ENCODE measurements at regions not wholly inside any gene's neighbourhood (a gene's known extent, or its start where the extent isn't known, plus 50 kb on each side); places are given as distances from the start of the nearest gene placed in this dataset.

DNA sequence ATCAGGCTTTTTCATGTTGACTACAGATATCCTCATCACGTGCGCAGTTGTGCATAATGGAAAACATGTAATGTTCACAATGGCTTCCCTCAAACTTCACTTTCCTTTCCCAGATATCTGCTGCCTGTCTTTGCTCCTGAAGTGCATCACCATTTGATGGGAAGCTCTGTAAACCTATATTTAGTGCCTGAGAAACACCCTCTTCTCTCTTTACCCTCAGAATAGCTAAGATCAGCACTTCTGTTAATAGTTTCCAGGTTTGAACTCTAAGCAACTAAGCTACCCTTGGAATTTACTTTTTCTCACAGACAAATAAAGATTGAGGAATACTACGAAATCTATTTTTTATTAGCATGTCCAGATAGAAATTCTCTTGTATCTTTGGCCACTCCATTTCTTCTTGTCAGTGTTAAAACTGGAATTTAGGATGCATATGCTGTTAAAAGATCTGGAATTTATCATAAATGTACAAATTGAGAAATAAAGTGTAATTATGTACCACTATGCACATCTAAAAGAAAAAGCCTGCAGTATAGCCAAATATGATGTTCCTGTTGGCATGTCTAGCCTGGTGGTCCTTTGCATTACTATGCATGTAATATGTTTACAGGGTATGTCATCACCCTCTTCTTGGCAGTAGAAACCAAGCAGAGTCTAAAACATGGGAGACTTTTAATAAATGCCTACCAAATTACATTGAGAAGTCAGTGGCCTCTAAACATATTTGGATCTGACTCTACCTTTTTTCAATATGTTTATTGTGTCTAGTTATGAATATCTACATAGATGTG lies 278.7 kb downstream of the FIGN start:
- DNase-seq = no peak

GRCh38 chr2:163455815-163456214 lies 280.0 kb downstream of the FIGN start:
- DNase-seq = no peak

GRCh38 chr2:163453920-163454319 lies 281.9 kb downstream of the FIGN start:
- no peak for DNase-seq

GRCh38 chr2:163441603-163442002 lies 294.2 kb downstream of the FIGN start:
- DNase-seq = no peak

GRCh38 chr2:163436963-163437362 lies 298.8 kb downstream of the FIGN start:
- DNase-seq = no peak

DNA sequence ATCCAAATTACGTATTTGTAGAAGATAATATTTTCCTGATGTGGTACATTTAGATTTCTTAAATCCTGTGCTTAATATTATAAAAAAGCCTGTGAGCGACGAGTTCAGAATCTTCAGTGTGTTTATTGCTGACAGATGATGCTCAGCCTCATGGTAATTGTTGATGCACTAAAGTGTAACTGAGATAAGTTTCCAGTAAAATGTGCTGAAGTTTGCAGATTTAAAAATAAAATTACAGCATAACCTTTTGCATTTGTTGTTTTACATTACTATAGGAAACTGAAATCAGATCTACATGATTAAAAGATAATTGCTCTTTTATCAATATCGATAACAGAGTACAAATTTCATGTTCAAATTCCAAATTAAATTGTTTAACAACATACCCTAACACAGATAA lies 307.6 kb downstream of the FIGN start:
- DNase-seq = no peak

DNA sequence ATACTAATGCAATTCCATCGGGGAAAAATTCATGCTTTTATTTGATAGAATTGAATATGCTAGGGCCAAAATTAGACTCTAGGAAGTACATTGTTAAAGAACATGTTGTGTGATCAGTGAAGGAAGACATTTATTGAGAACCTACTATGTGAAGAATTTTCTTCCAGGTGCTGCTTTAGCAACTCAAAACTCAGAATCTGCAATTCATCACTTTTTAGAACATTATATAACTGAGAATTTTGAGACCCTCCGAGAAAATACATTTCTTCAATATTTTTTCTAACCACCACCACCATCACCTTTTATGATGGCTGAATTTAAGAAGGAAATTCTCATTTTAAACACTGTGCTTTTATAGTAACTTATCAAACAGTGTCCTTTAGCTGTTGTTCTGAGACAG lies 315.2 kb downstream of the FIGN start:
- no peak for DNase-seq

DNA sequence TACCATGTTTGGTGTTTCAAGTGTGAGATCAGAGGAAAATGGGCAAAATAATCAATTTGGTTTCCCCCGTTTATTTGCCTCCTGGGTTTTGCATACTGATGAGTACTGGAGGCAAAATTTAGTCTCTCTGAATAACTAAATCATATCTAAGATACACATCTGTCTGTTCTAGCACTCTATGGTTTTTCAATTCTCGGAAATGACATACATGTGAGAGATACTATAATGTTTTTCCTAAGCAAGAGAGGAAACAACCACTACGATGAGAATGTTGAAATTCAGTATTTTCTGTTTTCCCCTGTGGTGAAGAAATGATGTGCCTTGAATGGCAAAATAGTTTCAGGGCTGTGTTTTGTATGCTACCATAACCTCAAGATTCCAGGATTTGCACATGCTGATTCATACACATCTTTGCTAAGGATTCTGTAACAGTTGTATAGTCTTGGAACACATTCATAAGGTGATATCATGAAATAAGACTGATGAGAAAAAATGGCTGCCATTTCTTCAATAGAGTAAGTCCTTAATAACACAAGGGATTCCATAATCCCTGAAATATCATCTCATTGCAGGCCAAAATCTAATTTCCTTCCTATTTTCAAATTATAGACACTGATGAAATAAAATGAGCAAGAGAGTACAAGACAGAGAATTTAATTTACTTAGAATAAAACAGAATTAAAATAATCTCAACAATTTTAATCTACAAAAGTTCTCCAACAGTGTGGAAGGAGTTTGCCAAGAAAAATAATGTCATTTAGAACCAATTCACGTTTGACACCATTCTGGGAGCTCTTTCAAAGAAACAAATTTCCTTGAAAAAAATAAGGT lies 316.6 kb downstream of the FIGN start:
- no peak for DNase-seq

DNA sequence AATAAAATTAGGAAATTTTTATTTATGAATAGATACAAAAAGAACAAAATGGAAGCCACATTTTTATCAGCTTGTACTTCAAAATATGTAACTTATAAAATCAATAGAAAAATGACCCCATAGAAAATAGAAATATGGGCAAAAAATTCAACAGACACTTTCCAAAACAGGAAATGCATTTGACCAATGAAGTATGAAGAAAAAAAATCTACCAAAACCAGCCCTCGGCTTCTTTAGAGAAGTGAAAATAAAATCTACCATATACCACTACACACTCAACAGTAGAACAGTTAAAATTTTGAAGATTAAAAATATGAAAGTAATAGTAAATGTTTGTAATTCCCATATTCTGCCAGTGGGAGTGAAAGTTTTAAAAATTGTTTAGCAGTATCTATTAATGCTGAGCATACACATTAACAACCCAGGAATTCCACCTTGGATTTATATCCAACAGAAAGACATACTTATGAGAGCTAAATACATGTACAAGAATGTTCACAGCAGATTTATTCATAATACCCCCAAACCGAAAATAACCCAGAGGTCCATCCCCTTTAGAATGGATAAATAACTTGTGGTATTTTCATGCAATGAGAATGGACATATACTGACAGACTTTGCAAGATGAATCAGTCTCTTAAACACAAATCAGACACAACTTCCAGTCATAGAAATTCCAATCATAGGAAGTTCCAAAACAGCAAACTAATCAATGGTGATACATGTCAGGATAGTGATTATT lies 318.0 kb downstream of the FIGN start:
- no peak for DNase-seq

- no peak for DNase-seq
Measured at GRCh38 chr2:163414121-163414520, 321.7 kb downstream of the FIGN start.

GRCh38 chr2:163407296-163407695 lies 328.5 kb downstream of the FIGN start:
- DNase-seq = no peak

- DNase-seq = no peak
Measured at GRCh38 chr2:163405298-163405697, 330.5 kb downstream of the FIGN start.

DNA sequence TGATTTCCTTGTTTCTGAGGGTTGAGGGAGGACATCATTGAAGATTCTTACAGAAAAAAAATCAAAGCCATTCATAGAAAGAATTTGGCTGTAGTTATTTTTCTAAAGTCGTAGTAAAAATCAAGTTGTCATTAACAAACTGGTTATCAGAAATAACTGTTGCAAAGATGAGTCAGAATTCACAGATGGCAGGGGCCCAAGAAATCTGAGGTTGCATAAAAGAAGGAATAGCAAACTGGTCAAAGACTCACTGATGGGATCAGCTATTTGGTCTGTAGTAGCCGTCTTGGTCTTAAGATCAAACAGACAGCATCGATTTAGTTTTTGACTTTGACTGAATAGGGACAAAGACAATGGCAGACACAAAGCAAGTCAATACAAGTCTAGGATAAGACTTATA lies 334.3 kb downstream of the FIGN start:
- DNase-seq = no peak

GRCh38 chr2:163397451-163397850 lies 338.4 kb downstream of the FIGN start:
- DNase-seq = no peak

DNA sequence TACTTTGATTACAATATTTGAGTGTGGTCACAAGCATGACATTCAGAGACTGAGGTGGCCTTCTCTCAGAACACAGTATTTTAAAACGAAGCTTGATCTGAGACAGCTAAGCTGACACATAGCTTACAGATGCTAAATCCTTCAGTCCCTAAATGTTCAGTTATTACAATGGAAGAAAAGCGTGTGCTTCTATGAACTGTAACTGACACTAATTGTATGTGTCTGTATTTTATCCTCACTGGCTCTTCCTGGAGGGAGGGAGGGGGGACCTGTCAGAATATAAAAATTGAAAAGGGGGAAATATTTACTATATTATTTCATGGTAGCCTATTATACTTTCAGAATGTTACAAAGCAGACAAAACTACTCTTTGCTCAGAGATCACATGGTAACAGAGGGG lies 340.2 kb downstream of the FIGN start:
- DNase-seq = no peak

- no peak for DNase-seq
Measured at GRCh38 chr2:163389838-163390237, 346.0 kb downstream of the FIGN start.

- no peak for DNase-seq
Measured at GRCh38 chr2:163375472-163375871, 360.3 kb downstream of the FIGN start.

- DNase-seq = no peak
Measured at GRCh38 chr2:163375070-163375469, 360.7 kb downstream of the FIGN start.

GRCh38 chr2:163374282-163374681 lies 361.5 kb downstream of the FIGN start:
- DNase-seq = no peak

GRCh38 chr2:163373496-163373895 lies 362.3 kb downstream of the FIGN start:
- DNase-seq = no peak

DNA sequence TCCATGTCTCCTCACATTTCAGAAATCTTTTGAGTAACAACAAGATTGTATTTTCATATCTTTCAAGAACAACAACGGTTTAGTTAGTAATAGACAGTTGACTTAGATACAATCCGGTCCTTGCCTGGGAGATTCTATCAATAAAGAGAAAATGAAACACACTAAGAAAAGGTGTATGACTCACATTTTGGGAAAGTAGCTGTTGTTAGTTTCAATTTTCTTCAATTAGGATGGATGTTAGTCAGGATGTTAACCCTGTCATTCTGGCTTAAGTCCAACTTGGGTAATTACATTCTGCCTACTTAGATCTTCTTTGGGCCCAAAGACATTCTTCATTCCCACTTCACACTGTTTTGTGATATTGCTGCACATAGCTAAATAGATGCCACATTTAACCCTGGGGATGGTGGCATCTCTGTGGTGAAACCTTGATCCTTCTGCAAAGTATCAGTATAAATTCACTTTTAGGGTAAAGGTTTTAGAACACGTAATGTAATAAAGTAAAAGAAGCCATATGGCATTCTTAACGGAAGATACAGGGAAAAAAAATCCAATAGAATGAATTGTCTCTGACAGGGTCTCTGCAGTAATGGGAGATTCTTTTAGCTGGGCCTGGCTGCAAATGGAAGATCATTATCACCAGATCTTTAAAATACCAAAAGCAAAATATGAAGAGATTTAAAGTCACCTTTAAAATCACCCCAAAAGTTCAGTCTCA lies 365.5 kb downstream of the FIGN start:
- DNase-seq = no peak

- DNase-seq = no peak
Measured at GRCh38 chr2:163369111-163369510, 366.7 kb downstream of the FIGN start.

DNA sequence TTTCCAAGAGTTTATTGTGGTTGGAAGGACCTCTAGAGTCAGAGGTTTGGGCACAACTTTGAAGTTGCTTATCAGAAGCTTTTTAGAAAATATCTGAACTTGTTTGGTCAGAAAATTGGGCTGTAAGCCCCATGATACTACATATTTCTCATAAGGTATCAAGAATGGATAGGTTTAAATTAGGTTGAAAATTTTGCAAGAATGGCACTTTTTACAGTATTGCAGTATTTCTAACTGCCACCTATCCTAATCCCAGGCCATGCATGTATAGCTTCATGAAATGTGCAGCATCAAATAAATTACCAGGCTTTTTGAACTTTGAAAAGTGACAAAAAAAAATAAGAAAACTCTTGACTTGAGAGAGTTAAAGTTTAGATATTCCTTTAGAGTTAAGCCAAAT lies 367.2 kb downstream of the FIGN start:
- no peak for DNase-seq
